Peyer's patch (tissue), 4 donors: ENCODE measurements at regions not wholly inside any gene's neighbourhood (a gene's known extent, or its start where the extent isn't known, plus 50 kb on each side); places are given as distances from the start of the nearest gene placed in this dataset.

Experiments used
- DNase-seq, 3 donors: peaks; one replicate each; pipeline ENCODE4 v3.0.0-alpha.2; 2017 to 2019
- H3K27ac ChIP-seq, 4 donors: fragments of 200-600 bp; sonication (generic); one replicate each; pipeline ENCODE4 v1.5.1; 2016 to 2019
- H3K27me3 ChIP-seq, 2 donors: fragments of 200-600 bp; sonication (generic); one replicate each; pipeline ENCODE4 v1.5.1; 2019
- H3K36me3 ChIP-seq, 3 donors: fragments of 200-600 bp; sonication (generic); one replicate each; pipeline ENCODE4 v1.5.1; 2016 to 2019
- H3K4me1 ChIP-seq, 4 donors: fragments of 200-600 bp; sonication (generic); one replicate each; pipeline ENCODE4 v1.5.1; 2016 to 2019
- H3K4me3 ChIP-seq, 4 donors: fragments of 200-600 bp; sonication (generic); 1 replicate in 3 of 4; 2 replicates in 1 of 4; pipeline ENCODE4 v1.5.1; 2016 to 2019; ENCODE audit warnings: mild to moderate bottlenecking in 1 of 4
- H3K9me3 ChIP-seq, 4 donors: fragments of 200-600 bp; sonication (generic); one replicate each; pipeline ENCODE4 v1.5.1; 2016 to 2019; ENCODE audit warnings: mild to moderate bottlenecking in 1 of 4
- CTCF ChIP-seq, 6 experiments: fragments of 450-650 bp in 4 of 6; fragments of 200-600 bp in 2 of 6; sonication (generic) in 1 of 6; IDR thresholded peaks; one replicate each; pipeline ENCODE4 v1.5.1; 2017 to 2019; ENCODE audit warnings: antibody characterized with exemption in 6 of 6, mild to moderate bottlenecking in 3 of 6, moderate library complexity in 1 of 6
- POLR2A ChIP-seq, 2 donors: fragments of 450-650 bp; IDR thresholded peaks; one replicate each; pipeline ENCODE4 v1.5.1; 2017; ENCODE audit warnings: antibody characterized with exemption in 2 of 2, mild to moderate bottlenecking in 2 of 2, moderate library complexity in 2 of 2

- no peaks in the 10 kb centered on the region for H3K9me3 ChIP-seq
- H3K4me1 ChIP-seq = no peaks in the 10 kb centered on the region
- H3K27me3 ChIP-seq = no peaks in the 10 kb centered on the region
- TF ChIP-seq CTCF (IDR thresholded peaks at IDR 0.05) (no peak), POLR2A (IDR thresholded peaks at IDR 0.05) (no peak)
- no peak overlapping the region for H3K27ac ChIP-seq
- H3K36me3 ChIP-seq = no peaks in the 10 kb centered on the region
- DNase-seq = no peak
- no peak overlapping the region for H3K4me3 ChIP-seq
Observed at GRCh38 chr10:84990713-84991112, 662.3 kb downstream of the CCSER2 start.

GRCh38 chr10:84991301-84991700 lies 662.9 kb downstream of the CCSER2 start:
- Histone ChIP-seq H3K36me3 (no peaks in the 10 kb centered on the region), H3K27me3 (no peaks in the 10 kb centered on the region), H3K4me3 (no peak overlapping the region), H3K27ac (no peak overlapping the region), H3K4me1 (no peaks in the 10 kb centered on the region), H3K9me3 (no peaks in the 10 kb centered on the region)
- TF ChIP-seq POLR2A (IDR thresholded peaks at IDR 0.05) = no peak
- no peak for TF ChIP-seq CTCF (IDR thresholded peaks at IDR 0.05)
- DNase-seq = no peak

GRCh38 chr10:84993251-84994035 lies 665.1 kb downstream of the CCSER2 start:
- no peaks in the 10 kb centered on the region for H3K9me3 ChIP-seq
- H3K27me3 ChIP-seq = no peaks in the 10 kb centered on the region
- H3K4me3 ChIP-seq = no peak overlapping the region
- H3K27ac ChIP-seq = no peak overlapping the region
- H3K4me1 ChIP-seq = no peaks in the 10 kb centered on the region
- DNase-seq = no peak
- TF ChIP-seq POLR2A (IDR thresholded peaks at IDR 0.05) = no peak
- TF ChIP-seq CTCF (IDR thresholded peaks at IDR 0.05) = no peak
- H3K36me3 ChIP-seq = no peaks in the 10 kb centered on the region

- DNase-seq = no peak
- TF ChIP-seq CTCF (IDR thresholded peaks at IDR 0.05) (no peak), POLR2A (IDR thresholded peaks at IDR 0.05) (no peak)
- no peaks in the 10 kb centered on the region for H3K27me3 ChIP-seq
- no peak overlapping the region for H3K27ac ChIP-seq
- no peaks in the 10 kb centered on the region for H3K9me3 ChIP-seq
- H3K4me1 ChIP-seq = no peaks in the 10 kb centered on the region
- H3K4me3 ChIP-seq = no peak overlapping the region
- H3K36me3 ChIP-seq = no peaks in the 10 kb centered on the region
Observed at GRCh38 chr10:84994722-84995121, 666.3 kb downstream of the CCSER2 start.

GRCh38 chr10:84996580-84996979 lies 668.2 kb downstream of the CCSER2 start:
- Histone ChIP-seq H3K36me3 (no peaks in the 10 kb centered on the region), H3K9me3 (no peaks in the 10 kb centered on the region), H3K27me3 (no peaks in the 10 kb centered on the region), H3K4me3 (no peak overlapping the region), H3K27ac (no peak overlapping the region), H3K4me1 (no peaks in the 10 kb centered on the region)
- no peak for TF ChIP-seq POLR2A (IDR thresholded peaks at IDR 0.05)
- no peak for TF ChIP-seq CTCF (IDR thresholded peaks at IDR 0.05)
- DNase-seq = no peak
